Stimulated activated CD4-positive, alpha-beta T cell treated with anti-CD3 and anti-CD28 coated beads, Interleukin-1b, Interleukin-23, amount 100 ng/mL, for 4 hours (primary cell): ENCODE measurements at regions not wholly inside any gene's neighbourhood (a gene's known extent, or its start where the extent isn't known, plus 50 kb on each side); places are given as distances from the start of the nearest gene placed in this dataset.
A peak's percentile ranks its signal among the peaks of the same experiment; 100 is the strongest.

Source experiments
- DNase-seq, 2 donors: peaks; one replicate each; pipeline ENCODE4 v3.0.0-alpha.2; 2020; ENCODE audit warnings: low read depth in 2 of 2

DNA sequence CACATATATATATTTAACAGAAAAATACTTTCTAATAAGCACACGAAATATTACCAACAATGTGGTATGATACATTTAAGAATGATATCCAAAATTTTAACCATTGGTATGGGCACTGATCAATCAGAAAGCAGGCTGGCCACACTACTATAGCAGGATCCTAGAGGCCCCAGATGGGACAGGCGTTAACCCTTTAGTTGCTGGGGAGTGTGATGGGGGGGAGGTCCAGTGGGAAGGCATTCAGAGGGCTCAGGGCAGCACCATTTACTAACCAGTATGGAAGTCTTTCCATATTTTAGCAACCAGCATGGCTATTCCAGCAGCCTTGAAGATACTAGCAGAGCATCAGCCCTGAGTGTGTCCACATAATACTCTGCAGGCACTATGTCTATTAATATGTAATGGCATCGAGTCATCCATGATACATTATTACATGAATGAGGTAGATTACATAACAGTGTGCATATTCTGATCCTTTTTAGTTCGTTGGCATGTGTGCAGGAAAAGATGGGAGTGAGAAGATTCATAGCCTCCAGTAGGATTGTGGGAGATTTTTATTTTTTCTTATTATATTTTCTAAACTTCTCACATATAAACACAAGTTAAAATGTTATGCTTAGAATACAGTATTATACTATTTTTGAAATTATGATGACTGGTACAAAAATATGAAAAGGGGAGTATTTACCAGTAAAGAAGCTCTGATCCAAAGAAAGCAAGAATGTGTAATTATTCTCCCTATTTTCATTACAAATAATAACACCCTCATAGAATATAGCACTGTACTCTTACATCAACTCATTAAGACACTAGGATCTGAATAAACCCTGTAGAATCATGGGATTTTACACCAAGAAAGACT, 78.9 kb downstream of the FAM217A start:
- DNase-seq: no peak

GRCh38 chr6:4004249-4004648, 74.7 kb downstream of the FAM217A start:
- DNase-seq: no peak

DNA sequence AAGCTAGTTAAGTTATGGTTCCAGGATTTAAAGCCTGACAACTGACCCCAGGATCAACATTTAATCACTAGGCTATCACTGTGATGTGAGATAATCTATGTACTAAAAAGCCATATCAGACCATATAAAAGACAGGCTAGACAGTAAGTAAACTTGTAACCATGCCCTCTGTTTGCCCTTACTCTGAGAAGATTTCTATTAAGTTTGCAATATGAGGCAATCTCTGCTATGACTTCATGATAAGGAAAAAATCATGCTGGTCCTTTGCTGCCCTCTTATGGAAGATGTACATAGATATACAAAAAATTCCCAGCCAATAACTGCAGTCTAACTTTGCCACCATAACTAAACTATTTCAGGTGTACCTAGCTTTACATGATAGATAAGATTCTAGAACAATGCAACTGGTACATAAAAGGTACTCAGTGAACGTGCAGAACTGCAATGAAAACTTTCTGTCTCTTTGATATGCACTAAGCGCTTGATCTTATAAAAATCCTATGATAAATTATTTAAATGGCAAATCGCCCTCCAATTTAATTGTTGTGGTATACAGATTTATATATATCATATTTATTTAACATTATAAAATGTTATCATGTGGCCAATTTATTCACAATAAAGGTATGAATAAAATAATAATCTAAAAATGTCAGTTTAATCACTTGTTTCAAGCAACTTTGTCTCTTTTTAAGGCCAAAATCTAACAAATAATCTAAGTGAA, 70.5 kb downstream of the FAM217A start:
- no peak for DNase-seq

- no peak for DNase-seq
These were observed 69.5 kb downstream of the FAM217A start for GRCh38 chr6:4009486-4009885.

- no peak for DNase-seq
These were observed 68.9 kb downstream of the FAM217A start for GRCh38 chr6:4010048-4010447.

GRCh38 chr6:4010689-4011090, 68.2 kb downstream of the FAM217A start:
- DNase-seq: no peak

DNA sequence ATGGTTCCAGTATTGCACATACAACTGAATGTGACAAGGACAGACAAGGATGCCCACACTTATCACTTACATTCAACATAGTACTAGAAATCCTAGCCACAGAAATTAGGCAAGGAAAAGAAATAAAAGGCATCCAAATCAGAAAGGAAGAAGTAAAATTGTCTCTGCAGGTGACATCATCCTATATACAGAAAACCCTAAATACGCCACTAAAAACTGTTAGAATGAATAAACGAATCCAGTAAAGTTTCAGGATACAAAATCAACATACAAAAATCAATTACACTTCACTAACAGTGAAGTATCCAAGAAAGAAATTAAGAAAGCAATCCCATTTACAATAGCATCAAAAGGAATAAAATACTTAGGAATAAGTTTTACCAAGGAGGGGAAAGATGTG, 66.1 kb downstream of the FAM217A start:
- DNase-seq: no peak

GRCh38 chr6:4017058-4017739, 61.7 kb downstream of the FAM217A start:
- DNase-seq: no peak

- no peak for DNase-seq
These were observed 61.1 kb downstream of the FAM217A start for GRCh38 chr6:4017834-4018170.

DNA sequence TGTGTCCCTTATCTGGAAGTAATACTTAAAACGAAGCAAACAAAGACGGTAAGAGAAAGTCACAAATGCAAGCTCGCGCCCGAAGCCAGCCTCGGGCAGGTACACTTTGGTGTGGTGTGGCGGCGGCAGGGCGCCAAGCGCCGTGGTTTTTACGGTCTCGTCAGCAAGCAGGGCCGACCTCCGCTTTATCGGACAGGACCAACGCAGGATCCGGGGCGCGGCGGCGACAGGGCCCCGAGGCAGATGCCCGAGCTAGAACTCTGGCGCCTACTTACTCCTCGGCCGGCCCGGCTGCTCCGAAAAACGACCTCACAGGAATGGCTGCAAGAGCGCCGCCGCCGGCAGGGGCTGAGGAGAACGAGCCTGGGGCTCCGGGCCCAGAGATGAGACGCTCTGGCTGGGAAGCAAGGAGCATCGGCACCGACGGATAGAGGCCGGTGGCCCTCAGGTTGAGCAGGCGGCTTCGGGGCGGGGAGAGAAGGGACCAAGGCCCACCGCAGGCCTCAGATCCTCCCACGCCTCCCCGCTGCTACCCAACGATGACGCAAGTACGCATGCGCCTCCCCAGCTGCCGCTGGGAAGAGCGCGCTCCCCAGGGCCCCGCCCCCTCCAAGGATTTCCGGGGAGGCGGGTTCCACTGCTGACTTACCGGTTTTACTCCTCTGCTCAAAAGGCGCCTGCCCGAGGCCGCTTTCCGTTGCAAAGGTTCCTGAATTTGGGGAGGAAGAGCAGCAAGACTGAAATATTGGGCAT, 60.6 kb downstream of the FAM217A start:
- peak; percentile 96 for DNase-seq
